SKM-1 treated with dmso at 0.1 percent for 144 hours (cell line): ENCODE measurements at regions not wholly inside any gene's neighbourhood (a gene's known extent, or its start where the extent isn't known, plus 50 kb on each side); places are given as distances from the start of the nearest gene placed in this dataset.

Experiments
- DNase-seq: peaks from one replicate; lab custom pipeline; 2025; ENCODE audit not compliant: unreplicated experiment; lab: John Stamatoyannopoulos, UW

- DNase-seq, result no peak
Observed at GRCh38 chr13:91153372-91153771, 194.1 kb upstream of the MIR17HG start.

- peak; percentile 95 for DNase-seq
Observed at GRCh38 chr13:91154558-91155353, 192.7 kb upstream of the MIR17HG start.

GRCh38 chr13:91155512-91156114 lies 191.9 kb upstream of the MIR17HG start:
- DNase-seq, result no peak

DNA sequence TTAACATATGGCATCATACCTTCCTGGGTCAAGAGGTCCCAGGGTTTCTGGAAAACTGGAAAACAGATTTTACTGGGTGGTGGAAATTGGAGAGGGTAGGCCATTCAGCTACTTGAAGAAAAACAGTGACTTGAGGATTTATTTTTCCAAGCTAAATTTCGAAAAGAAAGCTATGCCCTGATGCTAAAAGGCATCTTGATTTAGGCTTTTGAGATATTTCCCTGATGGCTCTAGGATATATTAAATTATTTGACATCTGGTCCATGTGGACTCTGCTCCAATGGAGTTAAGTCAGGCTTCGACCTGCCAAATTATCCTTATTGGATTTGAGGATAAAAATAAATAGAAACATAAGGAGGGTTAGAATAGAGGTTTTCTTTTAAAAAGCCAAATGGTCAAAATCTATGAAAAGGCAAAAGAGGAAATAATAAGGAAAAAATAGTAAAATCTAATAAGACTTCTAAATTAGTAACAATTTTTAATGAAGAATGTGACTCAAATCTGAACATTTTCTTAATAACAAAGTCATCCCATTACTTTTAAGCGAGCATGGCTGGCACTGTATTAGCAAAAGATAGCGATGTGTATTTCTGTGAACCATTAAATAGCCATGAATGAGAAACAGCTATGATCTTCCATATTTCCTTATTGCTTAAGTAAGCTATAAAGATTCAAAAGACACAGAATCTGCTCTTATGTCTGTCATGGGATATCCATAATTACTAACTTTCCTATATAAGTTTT lies 190.0 kb upstream of the MIR17HG start:
- no peak for DNase-seq

GRCh38 chr13:91158017-91158395 lies 189.5 kb upstream of the MIR17HG start:
- DNase-seq, result no peak

DNA sequence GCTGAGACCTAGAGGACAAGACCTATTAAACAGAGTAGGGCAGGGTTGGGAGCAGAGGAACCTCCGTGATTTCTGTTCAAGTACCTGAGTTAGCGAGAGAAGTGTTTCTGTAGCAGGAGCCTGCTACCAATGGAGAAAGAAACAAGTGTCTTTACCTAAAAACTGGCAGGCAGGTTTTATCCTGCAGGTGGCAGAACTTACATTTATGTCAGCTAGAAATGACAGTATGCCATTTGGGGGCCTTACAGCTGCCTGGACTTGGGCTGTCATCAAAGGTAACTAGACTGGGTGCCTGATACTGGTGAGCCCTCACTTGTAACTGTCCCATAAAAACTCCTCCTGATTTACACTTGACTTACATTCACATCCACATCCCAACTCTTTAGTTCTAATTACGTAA lies 185.3 kb upstream of the MIR17HG start:
- DNase-seq, result no peak

GRCh38 chr13:91162589-91162988 lies 184.9 kb upstream of the MIR17HG start:
- DNase-seq, result no peak

DNA sequence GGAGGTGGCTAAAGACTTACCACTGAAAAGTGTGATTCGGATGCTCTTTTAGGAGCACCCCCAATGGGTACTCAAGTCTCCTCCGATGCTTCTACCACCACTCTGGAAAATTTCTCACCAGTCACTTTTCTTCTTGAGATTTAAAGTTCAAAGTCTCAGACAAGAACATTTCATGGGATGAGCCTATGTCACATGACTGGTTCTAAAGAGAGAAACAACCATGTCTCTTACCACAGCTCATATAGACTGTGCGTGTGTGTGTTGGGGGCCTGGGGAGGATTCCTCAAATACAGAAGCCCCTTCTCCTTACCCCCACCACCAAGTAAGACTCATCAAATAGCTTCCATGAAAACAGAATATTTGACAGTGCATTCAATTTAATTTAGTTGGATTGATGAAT lies 181.7 kb upstream of the MIR17HG start:
- no peak for DNase-seq

DNA sequence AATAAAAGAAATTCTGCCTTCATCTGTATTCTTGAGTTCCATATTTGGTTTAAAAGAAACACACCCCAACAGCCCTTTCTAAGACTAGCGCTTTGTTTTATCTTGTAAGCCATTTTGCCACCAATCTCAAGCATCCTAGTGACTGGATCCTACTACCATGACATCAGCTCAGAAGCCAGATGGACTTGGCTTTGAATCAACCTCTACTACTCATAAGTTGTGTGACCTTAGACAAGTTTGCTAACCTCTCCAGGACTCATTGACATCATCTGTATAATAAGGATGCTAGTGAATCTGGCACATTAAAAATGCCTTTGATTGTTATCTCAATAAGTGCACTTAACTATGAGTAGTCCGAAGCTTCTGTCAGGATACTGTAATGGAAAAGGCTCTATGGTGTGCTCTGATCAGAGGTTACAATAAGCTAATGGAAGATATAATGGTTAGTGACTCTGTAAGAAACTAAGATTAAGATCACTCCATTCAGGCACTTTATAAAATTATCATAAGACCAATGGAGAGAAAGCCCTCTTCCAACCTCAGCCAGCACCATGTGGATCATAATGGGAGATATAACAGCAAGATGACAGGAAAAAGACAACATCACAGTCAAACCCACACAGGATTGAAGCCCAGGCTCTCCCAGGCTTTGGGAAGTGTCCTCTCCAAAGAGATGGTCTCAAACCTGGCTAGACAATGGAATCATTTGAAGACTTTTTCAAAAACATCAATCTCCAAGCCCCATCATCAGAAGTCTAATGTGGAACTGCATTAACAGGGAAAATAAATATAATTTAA lies 180.6 kb upstream of the MIR17HG start:
- DNase-seq, result no peak

DNA sequence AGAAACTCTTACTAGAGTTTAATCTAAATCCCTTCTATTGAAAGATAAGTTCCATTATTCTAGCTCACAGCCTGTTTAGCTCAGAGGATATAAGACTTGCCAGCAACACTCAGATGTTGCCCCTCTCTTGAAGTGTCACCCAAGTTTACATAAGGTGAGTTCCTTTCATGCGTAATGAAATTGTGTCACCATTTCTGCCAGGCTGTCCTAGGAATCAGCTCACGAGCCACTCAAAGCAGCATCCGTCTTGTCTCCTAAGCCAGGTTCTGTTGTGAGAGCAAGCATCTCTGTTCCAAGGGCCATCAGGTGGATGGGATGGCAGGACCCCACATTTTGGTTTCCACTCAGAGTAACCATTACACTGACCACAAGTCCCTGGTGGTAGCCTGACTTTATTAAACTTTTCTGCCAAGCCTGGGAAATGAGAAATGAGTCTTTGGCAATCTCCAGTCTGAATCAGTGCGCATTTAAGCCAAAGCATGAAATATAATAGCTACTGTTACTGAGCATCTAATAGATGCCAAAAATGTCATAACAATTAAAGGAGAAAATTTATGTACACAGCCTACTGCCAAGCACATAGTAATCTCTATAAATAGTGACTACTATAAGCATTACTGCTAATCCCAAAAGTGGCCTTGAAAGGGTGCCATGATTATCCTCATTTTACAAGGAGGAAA lies 179.6 kb upstream of the MIR17HG start:
- DNase-seq, result no peak

GRCh38 chr13:91168386-91168711 lies 179.1 kb upstream of the MIR17HG start:
- no peak for DNase-seq

GRCh38 chr13:91169321-91170050 lies 178.0 kb upstream of the MIR17HG start:
- DNase-seq, result no peak

DNA sequence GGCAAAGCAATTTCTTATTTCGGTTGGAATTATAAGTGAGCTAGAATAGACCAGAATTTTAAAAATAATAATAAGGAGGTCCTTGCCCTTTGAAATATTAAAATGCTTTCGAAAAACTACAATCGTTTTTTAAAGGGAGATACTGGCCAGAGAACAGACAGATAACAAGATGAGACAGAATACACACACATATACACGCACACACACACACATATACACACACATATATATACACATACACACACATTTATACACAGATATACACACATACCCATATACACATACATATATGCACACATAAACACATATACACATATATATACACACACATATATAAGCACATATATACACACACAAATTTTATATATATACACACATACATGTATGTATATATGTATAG lies 175.3 kb upstream of the MIR17HG start:
- no peak for DNase-seq

- no peak for DNase-seq
Observed at GRCh38 chr13:91174886-91175501, 172.5 kb upstream of the MIR17HG start.

GRCh38 chr13:91178099-91178498 lies 169.4 kb upstream of the MIR17HG start:
- DNase-seq, result no peak

GRCh38 chr13:91181892-91182291 lies 165.6 kb upstream of the MIR17HG start:
- no peak for DNase-seq

- no peak for DNase-seq
Observed at GRCh38 chr13:91184244-91184926, 163.1 kb upstream of the MIR17HG start.

DNA sequence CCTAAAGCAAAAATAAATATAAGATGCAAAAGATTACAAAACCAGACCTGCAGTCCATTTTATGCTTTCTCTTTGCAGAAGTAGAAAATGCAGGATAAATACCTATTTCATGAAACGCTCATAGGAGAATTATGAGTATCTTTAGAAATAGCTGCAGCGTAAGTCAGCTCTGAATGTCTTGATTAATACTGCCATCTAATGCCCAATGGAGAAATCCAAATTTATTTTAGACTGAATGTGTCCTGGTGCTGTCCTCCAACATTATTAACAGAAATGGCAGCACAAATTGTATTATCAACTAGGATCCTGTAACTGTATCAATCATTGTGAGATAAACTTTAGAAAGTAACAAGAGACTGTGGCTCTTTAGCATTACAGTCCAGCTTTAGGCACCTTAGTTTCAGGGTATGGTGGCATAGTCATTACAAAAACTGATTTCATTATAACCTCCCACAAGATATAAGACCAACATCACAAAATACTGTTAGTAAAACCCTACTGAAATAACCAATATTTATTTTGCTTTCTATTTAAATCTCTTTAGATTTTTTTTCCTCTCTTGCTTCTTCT lies 162.1 kb upstream of the MIR17HG start:
- no peak for DNase-seq

DNA sequence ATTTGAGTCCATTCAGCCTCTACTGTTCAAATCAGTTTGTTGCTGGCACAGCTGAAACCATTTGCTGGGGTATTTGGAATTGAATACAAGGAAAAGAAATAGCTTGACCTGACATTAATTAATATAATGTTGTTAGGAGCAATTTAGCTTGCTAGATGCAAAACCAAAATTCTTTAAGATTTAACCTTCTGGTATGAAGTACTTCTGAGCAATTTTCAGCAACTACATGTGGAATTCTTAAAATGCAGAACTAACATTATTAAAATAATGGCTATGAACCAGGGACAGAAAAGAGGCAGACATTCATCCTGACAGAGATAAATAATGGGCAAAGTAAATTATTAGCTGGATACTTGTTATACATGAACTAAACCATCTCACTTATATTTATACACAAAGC lies 160.0 kb upstream of the MIR17HG start:
- DNase-seq, result no peak
